MV-4-11 (cell line): ENCODE measurements at regions not wholly inside any gene's neighbourhood (a gene's known extent, or its start where the extent isn't known, plus 50 kb on each side); places are given as distances from the start of the nearest gene placed in this dataset.

Source experiments
- DNase-seq: peaks from one replicate; lab custom pipeline; 2025; lab: John Stamatoyannopoulos, UW

DNA sequence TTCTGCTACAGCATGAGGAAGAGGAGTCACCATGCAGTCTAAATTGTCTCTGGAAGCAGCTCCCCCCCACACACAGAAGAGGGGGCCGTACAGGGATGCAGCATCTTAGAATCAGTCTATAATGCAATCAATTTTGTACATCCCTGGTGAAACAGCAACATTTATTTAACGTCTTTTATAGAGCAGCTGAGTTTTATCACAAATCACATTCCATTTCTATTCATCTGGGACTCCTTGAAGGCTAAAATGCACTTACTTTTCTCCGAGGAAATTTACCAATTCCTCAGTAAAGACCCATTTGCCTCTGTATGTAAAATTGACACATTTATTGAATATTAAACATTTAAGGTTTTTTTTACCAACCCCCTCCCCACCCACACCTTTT, 193.9 kb downstream of the PHETA1 start:
- no peak for DNase-seq

DNA sequence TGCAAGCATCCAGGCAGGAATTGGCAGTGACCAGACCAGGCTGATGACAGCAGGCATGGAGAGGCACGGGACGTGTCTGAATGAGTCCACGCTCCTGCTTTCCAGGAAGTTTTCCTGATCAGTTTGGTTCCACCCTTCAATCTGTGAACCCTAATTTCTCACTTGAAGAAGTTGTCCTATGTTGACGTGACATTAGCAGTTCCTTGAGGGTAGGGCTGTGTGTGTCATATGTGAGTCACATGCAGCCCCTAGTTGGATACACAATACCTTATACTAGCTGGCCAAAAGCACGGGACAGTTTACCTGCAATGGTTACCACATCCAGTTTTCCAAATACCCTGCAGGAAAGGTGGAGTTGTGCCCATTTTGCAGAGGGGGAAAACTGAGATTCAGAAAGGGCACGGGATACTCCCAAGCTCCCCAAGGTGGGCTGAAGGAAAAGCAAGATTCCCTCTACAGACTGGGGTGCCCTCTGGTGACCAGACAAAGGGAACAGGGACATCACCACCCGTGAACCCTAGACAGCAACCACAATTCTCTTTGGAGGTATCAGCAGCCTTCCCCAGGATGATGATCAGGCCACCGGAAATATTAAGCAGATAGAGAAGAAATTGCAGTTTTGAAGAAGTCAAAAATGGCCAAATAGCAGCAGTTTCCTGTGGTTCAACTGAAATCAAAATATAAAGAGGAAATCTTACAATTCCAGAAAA, 194.5 kb downstream of the PHETA1 start:
- peak; percentile 39 for DNase-seq

DNA sequence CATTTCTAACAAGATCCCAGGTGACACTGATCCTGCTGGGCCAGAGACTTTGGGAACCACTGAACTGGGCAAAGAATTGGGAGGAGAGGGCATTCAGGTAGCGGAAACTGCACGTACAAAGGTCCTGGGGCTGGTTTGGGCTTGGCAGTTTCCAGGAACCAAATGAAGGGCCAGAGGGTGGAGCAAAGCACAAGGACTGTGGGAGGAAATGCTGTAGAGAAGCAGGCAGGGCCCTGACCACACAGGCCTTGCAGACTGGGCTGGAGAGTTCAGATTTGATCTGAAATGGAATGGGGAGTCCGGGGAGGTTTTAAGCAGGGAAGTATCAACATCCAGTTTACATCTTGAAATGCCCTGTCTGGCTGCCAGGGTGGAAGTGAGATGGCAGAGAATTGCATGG, 195.1 kb downstream of the PHETA1 start:
- peak; percentile 29 for DNase-seq

DNA sequence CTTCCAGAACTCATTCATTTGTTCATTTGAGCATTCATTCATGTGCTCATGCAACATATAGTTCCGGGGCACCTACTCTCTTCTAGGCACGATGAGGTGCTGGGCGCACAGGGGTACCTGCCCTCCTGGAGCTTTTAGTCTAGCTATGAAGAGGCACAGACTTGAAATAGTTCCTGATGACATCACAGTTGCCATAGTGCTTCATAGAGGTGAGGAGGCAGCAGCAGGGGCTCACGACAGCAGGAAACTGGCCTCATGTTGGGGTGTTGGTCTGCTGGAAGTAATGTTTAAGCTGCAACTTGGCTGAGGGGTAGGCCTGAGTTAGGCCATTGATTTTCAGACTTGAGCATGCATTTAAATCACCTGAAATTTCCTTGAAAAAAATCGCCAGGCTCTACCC, 195.5 kb downstream of the PHETA1 start:
- DNase-seq: no peak

DNA sequence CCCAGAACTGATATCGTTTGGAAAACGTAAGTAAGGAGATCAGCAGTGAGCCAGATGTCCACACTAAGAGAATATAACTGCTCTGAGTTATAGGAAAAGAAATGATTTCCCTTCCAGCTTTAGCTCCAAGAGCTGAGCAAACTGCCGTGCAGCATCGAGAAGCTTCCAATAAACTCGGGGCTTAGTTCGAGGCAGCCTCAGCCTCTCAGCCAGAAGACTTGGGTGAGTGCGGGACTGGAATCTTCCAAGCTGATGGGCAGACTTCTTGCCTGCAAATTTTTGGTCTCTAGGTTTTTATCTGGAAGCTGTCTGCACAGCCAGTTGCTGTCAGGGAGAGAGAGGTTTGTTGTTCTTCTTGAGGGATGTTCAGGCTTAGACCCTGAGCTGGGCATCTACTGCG, 196.1 kb downstream of the PHETA1 start:
- DNase-seq: no peak

DNA sequence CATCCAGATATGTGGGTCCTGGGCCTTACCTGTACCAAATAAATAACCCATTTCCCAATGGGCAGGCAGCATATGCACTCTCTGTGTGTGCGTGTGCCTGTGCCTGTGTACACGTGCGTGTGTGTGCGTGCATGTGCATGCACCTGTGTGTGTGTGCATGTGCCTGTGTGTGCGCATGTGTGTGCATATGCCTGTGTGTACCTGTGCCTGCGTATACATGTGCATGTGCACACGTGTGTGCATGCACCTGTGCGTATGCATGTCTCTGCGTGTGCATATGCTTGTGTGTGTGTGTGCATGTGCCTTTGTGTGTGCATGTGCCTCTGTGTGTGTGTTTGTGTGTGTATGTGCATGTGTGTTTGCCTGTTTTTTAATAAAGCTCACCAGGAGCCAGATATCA, 197.1 kb downstream of the PHETA1 start:
- no peak for DNase-seq

DNA sequence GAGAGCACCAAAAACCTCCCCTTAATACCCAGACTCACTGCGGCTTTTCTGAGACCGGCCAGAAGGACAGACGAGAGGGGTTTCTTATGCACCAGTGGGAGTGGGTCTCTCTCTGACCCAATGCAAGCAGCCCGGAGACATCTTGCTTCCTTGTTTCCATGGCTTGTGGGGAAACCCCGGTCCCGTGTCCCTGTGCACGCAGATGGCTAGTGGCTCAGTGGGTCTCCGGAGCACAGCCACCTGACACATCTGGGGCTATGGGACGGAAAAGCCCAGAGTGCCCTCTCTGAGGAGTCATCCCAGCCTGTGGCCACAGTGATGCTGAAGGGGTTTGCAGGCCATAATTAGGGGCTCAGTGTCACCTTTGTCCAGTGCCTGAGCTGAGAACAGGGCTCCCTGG, 197.6 kb downstream of the PHETA1 start:
- no peak for DNase-seq

DNA sequence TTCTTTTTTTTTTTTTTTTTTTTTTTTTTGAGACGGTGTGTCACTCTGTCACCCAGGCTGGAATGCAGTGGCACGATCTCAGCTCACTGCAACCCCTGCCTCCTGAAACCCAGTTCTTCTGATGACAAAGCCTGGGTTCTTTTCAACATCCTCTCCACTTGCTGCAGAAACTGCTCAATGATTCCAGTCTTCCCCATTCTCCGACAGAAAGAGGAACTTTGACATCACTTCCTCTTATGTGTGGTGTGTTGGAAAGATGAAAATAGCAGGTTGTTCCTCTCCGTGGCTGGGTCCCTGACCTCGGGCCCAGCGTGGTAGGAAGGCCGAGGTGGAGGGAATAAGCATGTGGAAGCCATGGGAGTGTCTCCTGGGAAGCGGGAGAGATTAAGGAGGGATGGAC, 198.4 kb downstream of the PHETA1 start:
- peak; percentile 98 for DNase-seq

DNA sequence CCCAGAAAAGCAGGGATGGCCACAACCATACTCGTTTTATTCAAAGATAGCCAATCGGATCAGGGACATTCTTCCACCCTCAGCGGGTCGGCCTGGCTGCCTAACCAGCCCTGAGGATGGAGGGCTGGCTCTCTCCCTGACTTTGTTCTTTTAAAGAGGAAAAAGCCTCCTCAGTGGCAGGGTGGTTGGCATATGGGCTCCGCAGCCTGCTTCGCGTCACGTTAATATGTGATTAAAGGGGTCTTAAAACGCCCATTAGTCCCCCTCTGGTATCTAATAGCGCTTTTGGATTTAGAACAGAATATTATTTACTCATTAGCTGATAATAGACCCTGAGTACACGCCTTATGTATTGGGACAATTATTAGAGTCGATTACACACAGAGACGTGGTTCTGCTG, 199.4 kb downstream of the PHETA1 start:
- no peak for DNase-seq

DNA sequence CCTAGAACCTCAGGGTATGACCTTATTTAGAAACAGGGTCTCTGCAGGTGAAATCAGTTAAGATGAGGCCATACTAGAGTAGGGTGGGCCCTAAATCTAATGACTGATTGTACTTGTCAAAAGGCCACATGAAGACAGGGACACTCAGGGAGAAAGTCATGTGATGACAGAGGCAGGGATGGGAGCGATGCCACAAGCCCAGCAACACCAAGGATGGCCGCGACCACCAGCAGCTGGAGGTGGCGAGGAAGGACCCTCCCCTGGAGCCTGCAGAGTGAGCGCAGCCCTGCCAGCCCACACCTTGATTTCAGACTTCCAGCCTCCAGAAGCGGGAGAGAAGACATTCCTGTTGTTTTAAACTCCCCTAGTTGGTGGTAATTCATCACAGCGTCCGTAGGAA, 199.9 kb downstream of the PHETA1 start:
- no peak for DNase-seq

DNA sequence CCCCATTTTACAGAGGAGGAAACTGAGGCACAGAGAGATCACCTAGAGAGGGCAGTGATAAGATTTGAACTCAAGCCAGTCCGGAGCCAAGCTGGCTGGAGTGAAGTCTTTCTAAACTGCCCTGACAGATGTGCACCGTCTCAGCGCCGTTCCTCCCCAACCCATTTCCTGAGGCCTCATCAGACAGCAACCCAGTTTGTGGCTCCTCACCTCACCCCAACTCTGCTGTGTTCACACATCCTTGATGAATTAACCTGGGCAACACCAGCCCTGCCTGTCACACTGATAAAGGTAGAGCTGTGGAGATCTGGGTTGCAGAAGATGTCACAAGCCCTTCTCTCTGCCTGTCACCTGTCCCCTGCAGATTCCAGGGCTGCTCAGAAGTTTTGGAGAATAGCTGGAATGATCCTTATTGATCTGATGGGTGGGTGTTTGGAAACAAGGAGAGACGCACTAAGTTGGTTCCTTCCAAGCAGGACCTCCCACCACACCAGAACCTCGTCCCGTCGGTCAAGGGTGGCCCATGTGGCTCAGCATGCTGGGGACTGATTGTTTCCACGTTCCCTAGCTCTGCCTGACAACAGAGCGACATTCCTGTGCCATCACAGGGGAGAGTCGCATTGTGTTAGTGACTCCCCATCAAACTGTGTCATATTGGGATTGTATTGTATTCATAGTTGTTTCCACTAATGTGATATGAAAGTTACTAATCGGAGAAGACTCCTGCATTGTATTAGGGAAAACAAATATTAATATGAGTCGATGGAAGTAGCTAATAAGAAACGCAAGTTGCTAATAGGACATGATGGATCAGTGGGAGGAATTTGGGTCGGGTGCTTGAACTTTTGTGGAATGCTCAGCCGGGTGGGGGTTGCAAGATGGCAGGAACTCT, 200.6 kb downstream of the PHETA1 start:
- DNase-seq: no peak

DNA sequence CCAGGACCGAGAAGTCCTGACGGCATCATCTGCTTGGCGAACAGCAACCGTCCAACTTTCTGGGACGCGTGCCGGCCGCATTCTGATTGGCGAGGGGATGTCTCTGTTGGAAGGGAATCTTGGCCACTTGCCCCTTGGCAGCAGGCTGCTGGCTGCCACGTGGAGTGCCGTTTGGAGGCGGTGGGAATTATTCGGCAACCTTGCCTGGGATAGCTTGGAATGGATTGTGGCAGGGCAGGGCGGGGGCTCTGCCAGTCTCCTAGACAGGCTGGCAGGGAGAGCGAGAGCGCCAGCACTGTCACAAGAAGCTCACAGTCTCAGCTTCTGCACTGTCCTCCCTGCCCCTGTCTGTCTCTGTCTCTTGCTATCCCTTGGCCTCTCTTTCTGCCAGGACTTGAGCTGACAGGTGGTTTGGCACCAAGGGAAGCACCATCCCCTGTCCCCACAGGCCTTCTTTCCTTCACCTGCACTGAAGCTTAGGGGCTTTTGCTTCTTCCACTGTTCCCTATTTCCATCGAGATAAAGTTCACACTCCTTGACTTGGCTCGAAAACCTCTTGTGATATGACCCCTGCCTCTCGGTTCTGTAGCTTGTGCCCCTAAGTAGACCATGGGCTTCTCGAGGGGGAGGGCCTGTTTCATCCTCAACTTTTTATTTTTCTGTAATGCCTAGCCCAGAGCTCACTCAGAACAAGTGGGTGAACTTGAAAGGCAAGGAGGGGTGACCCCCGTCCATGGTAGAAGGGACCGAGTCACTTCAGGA, 201.9 kb downstream of the PHETA1 start:
- no peak for DNase-seq

DNA sequence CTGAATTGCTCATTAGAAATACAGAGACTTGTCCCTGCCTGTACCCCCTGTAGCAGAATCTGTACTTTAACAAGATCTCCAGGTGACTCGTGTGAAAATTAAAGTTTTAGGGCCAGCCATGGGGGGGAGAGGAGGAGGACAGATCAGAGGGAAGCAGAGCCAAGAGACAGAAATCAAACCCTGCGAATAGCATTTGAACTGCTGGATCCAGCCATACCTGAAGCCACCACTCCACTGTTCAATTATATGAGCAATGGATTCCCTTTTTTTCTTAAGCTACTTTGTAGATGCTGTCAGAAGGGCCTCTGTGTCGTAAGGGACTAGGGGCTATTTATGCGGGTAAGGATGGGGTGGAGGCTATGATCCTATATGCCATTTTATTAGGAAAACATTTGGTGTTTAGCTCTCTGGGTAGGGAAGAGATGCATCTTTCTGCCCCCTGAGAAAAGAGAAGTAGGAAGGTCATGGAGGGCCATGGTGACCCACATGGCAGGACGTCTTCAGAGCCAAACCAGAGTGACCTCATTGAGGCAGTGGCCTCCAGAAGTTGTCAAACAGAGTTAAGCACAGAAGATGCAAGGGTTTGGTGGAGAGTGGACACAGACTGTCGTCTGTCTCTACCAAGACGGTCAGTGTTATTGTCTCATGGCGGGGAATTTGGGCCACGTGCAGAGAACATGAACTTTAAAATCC, 203.9 kb downstream of the PHETA1 start:
- DNase-seq: peak; percentile 22

DNA sequence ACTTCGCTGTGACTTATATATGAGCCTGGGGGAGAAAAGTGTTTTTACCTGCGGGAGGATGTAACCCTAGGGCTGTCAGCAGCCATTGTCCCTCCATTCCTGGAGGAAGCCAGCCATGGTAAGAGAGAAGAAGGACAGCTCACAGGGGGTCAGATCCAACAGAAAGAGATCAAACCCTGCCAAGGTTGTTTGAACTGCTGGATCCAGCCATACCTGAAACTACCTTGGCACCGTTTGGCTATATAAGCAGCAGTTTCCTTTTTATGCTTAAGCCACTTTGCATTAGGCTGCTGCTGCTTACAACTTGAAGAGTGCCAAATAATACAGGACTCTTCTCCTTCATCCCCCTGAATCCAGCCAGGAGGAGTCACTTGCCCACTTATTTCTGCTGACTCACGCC, 205.5 kb downstream of the PHETA1 start:
- DNase-seq: no peak

DNA sequence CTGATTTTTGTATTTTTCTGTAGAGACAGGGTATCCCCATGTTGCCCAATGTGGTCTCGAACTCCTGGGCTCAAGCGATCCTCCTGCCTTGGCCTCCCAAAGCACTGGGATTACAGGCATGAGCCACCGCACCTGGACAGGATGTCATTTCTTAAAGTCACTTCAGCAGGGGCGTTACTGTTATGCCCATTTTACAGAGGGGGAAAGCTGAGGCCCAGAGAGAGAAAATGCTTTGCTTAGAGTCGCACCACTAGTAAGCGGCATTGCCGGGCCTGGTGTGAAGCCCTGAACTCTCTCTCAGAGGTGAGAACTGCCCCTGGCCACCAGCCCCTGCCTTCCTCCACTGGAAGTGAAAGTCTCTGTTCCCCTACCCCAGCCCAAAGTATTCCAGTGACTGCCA, 207.0 kb downstream of the PHETA1 start:
- DNase-seq: no peak

DNA sequence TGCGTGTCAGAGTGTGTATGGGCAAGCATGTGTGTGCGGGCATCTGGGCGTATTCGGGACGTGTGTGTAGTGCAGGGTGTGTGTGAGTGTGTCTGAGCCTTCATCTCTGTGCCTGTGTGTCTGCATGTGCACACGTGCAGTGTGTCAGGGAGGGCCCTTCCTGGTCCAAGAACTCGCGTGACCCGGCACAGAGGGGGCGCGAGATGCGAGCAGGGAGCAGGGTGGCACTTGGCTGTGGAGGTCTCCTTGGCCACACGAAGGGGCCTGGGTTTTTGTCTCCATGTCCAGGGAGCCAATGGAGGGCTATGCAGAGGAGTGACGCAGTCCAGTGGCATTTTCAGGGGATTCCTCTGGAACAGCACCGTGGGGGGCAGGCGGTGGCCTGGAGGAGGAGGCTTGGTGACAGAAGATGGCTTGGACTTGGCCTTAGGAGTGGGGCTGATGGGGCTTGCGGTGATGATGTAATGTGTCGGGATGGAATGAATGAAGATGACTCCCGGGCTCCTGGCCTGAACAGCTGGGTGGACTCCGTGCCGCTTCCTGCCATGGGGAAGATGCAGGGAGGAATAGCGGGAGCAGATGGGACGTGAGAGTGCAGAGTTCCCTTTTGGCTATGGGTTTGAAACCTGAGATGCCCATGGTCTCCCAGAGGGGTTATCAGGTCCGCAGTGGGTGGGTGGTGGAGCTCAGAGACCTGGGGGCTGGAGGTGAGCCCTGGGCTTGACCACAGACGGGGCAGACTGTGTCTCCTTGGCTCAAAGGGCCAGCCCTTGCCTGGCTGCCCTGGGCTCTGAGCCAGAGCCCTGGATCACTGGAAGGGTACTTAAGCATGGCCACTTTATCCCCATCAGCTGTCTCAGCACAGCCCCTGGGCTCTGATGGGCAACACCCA, 208.3 kb downstream of the PHETA1 start:
- no peak for DNase-seq

DNA sequence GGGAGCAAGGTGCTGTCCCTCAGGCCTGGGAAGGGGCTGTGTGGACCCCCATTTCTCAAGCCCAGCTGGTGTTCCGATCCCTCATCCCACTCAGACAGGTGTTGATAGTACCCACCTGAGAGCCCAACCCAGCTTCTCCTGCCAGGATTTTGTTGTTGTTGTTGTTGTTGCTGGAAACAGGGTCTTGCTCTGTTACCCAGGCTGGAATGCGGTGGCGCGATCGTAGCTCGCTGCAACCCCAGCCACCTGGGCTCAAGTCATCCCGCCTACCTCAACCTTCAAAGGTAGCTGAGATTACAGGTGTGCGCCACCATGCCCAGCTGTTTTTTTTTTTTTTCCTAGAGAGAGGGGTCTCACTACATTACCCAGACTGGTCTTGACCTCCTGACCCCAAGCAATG, 209.9 kb downstream of the PHETA1 start:
- no peak for DNase-seq

DNA sequence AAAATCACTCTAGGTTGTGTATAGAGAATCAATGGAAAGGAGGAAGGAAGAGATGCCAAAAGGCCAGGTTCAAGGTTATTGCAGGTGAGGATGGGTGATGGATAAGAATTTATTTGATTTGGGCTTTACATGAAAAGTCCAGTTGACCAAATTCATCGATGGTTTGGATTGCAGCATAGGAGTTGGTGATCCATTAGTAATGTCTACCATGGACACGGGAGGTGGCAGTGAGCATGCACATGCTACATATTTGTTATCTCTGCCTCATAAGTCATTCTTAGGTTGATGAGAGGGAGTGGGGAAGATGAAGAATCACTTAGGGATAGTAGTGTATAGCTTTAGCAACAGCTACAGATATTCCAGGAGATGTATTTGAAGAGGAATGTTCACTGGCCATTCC, 211.4 kb downstream of the PHETA1 start:
- DNase-seq: no peak

DNA sequence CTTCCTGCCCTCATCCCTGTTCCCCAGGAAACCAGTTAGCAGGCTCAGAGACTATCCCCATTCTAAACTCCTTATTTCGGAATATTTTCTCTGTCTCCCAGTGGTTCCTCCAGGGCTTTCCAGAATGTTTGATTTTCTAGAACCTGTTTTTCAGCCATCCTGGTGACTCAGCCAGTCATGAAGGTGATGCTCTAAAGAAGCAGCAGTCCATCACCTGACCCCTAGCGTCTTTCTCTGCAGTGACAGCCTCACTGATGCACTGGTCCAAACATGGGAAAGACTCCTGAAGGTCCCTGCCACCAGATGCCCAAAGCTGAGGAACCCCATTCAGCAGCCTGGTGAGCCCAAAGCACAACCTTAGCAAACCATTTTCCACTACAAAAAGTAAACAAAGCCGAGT, 212.6 kb downstream of the PHETA1 start:
- no peak for DNase-seq

DNA sequence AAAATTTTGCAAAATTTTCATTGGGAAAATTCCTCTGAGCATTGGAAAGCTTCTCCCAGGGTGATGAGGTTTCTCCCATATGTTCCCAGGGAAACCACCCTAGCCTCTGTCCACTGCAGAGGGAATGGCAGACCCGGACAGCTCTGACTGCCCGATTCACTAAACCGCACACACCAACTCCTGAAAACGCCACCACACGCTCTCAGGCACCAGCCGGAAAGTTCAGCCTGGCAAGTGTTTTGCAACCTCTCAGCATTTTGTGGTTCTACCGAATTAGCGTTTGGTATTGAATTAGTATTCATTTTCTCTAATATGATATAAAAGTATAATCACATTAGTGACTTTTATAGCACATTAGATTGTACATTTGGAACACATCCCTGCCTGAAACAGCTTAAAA, 213.4 kb downstream of the PHETA1 start:
- DNase-seq: peak; percentile 41

DNA sequence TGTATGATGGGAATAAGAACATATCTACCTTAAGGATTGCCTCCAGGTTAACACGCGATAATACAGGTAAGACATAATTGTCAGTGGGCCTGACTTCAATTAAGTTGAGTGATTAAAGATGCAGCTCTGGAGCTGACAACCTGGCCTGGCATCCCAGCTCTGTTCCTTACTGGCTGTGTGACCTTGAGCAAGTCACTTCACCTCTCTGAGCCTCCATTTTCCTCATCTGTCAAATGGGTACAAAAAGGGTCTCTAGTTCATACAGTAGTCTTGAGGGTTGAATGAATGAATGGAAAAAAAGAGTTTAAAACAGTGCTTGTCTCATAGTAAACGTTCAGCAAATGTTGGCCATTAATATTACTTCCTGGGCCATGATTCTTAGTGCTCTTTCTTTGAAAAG, 213.9 kb downstream of the PHETA1 start:
- no peak for DNase-seq
